ENCODE measurements at regions not wholly inside any gene's neighbourhood (a gene's known extent, or its start where the extent isn't known, plus 50 kb on each side); places are given as distances from the start of the nearest gene placed in this dataset.
"Not testable (repeated sequence)": the region's sequence is repeated elsewhere in the genome, so short reads cannot be mapped to it uniquely, and the experiment has no call there.

DNA sequence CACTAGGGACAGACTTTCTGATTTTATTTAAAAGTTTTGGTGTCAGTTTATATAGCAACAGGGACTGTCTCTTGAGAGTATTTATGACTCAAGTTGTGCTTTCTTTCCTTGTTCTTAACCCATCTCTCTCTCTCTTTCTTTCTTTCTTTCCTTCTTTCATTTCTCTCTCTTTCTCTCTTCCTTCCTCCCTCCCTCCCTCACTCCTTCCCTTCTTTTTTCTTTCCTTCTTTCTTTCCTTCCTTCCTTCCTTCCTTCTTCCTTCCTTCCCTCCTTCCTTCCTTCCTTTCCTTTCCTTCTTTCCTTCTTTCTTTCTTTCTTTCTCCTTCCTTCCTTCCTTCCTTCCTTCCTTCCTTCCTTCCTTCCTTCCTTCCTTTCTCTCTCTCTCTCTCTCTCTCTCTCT, 77.8 kb upstream of the PODXL start:
- H2AFZ ChIP-seq (ENCODE audit: low read depth, low read length); FAIRE-seq; H3K36me3 ChIP-seq (ENCODE audit: control insufficient read depth, insufficient read depth, low read length); H3K27ac ChIP-seq (ENCODE audit: extremely low read depth, low read depth, low read length); H3K4me3 ChIP-seq; BruUV-seq (replicated peaks); H3K9ac ChIP-seq (ENCODE audit: insufficient read depth in 1 of 2, low read depth in 2 of 2, low read length in 2 of 2); H3K9me3 ChIP-seq (replicated peaks; ENCODE audit: control insufficient read depth, insufficient read depth, low read depth, low read length); intact Hi-C loops (cut with micrococcal nuclease); H3K79me2 ChIP-seq (ENCODE audit: control insufficient read depth, insufficient read depth, low read length); H3K4me1 ChIP-seq (replicated peaks in 1 of 2; ENCODE audit: control insufficient read depth in 2 of 2, insufficient read depth in 2 of 2, low read length in 2 of 2); H3K9me1 ChIP-seq (ENCODE audit: control insufficient read depth, insufficient read depth, low read length); H3K4me2 ChIP-seq (ENCODE audit: insufficient read depth, low read length); CTCF ChIA-PET (ENCODE audit: low intra/inter-chr PET ratio); in situ Hi-C loops (cut with MboI); ATAC-seq; DNase-seq (ENCODE audit: extremely low read depth in 1 of 4, low spot score in 3 of 4): not testable (repeated sequence)
- TF ChIP-seq HDAC1 (IDR thresholded peaks at IDR 0.05) (0 out of 4 replicates have a peak, but pooled peaks of 1 of the 2 experiments have one; percentile 42), ELF4 (CRISPR knock-in tag; IDR thresholded peaks at IDR 0.05) (0 out of 2 replicates have a peak, but pooled peaks have one; percentile 41)
- TF ChIP-seq, protein P1, sequence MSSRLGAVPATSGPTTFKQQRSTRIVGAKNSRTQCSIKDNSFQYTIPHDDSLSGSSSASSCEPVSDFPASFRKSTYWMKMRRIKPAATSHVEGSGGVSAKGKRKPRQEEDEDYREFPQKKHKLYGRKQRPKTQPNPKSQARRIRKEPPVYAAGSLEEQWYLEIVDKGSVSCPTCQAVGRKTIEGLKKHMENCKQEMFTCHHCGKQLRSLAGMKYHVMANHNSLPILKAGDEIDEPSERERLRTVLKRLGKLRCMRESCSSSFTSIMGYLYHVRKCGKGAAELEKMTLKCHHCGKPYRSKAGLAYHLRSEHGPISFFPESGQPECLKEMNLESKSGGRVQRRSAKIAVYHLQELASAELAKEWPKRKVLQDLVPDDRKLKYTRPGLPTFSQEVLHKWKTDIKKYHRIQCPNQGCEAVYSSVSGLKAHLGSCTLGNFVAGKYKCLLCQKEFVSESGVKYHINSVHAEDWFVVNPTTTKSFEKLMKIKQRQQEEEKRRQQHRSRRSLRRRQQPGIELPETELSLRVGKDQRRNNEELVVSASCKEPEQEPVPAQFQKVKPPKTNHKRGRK (tag; IDR thresholded peaks at IDR 0.05): peak; percentile 95
- TF ChIP-seq, protein P2, sequence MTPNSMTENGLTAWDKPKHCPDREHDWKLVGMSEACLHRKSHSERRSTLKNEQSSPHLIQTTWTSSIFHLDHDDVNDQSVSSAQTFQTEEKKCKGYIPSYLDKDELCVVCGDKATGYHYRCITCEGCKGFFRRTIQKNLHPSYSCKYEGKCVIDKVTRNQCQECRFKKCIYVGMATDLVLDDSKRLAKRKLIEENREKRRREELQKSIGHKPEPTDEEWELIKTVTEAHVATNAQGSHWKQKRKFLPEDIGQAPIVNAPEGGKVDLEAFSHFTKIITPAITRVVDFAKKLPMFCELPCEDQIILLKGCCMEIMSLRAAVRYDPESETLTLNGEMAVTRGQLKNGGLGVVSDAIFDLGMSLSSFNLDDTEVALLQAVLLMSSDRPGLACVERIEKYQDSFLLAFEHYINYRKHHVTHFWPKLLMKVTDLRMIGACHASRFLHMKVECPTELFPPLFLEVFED (CRISPR knock-in tag; conservative IDR thresholded peaks at IDR 0.05): peak; percentile 59; the same call in 1 of the 2 replicates
- POLR2A ChIA-PET: interaction anchor here (0.7 to 1.2 kb wide), 2 partner anchors 48 to 598 kb away, joined by 3 to 6 read pairs; no protein-coding TSS in a partner anchor
- Histone ChIP-seq H3K27me3 (ENCODE audit: control insufficient read depth in 2 of 2, insufficient read depth in 2 of 2, low read length in 2 of 2) (peaks cover 33 to 72% of the 10 kb centered on the region in 2 experiments), H4K20me1 (replicated peaks; ENCODE audit: control insufficient read depth, insufficient read depth, low read length) (peaks cover 17% of the 10 kb centered on the region)
